H1 (cell line): ENCODE measurements at regions not wholly inside any gene's neighbourhood (a gene's known extent, or its start where the extent isn't known, plus 50 kb on each side); places are given as distances from the start of the nearest gene placed in this dataset.

Experiments
- CTCF ChIA-PET: fragments of 300-600 bp; sonication (Branson Sonifier 250); formaldehyde crosslinking; loops from one replicate; lab custom pipeline; 2021; ENCODE audit not compliant: partially characterized antibody; lab: Charles Lee
- POLR2A ChIA-PET: fragments of 300-600 bp; sonication (Branson Sonifier 250); formaldehyde crosslinking; loops from one replicate; lab custom pipeline; 2021; ENCODE audit warnings: inconsistent platforms; ENCODE audit not compliant: partially characterized antibody; lab: Charles Lee
- DNase-seq, 2 experiments: peaks; one replicate each; pipeline versions ENCODE4 v3.0.0 to v3.0.0-alpha.2; 2010 to 2022; ENCODE audit warnings: low spot score in 2 of 2, low read depth in 1 of 2, mixed read lengths in 1 of 2
- FAIRE-seq: peaks from 2 replicates; lab custom pipeline; 2011; peaks lifted over from hg19 to GRCh38; lab: Jason Lieb, UNC
- H2AFZ ChIP-seq: 2 replicates; pipeline ENCODE4 v1.8.1; 2012; ENCODE audit warnings: low read length, inconsistent platforms
- H2AK5ac ChIP-seq: 2 replicates; pipeline ENCODE4 v1.6.1; 2013; ENCODE audit warnings: low read depth, low read length
- H2BK120ac ChIP-seq: replicated peaks from 2 replicates; pipeline ENCODE3; 2013; ENCODE audit warnings: low read depth, low read length, inconsistent platforms
- H2BK12ac ChIP-seq: 2 replicates; pipeline ENCODE4 v1.6.1; 2013; ENCODE audit warnings: low read depth, low read length
- H2BK15ac ChIP-seq: 2 replicates; pipeline ENCODE4 v1.6.1; 2013; ENCODE audit warnings: low read length
- H2BK20ac ChIP-seq: 2 replicates; pipeline ENCODE4 v1.6.1; 2013; ENCODE audit warnings: low read length
- H2BK5ac ChIP-seq: 2 replicates; pipeline ENCODE4 v1.6.1; 2013; ENCODE audit warnings: low read depth, low read length
- H3K14ac ChIP-seq: 2 replicates; pipeline ENCODE4 v1.6.1; 2013; ENCODE audit warnings: inconsistent platforms; ENCODE audit not compliant: insufficient read length
- H3K18ac ChIP-seq: 2 replicates; pipeline ENCODE4 v1.6.1; 2013; ENCODE audit warnings: low read length; ENCODE audit errors: extremely low read depth
- H3K23ac ChIP-seq: 2 replicates; pipeline ENCODE4 v1.6.1; 2013; ENCODE audit warnings: inconsistent platforms; ENCODE audit not compliant: insufficient read length
- H3K23me2 ChIP-seq: 2 replicates; pipeline ENCODE4 v1.6.1; 2013; ENCODE audit warnings: low read depth, low read length
- H3K27ac ChIP-seq: 2 replicates; pipeline ENCODE4 v1.6.1; 2011; ENCODE audit warnings: low read depth, low read length, inconsistent platforms
- H3K27me3 ChIP-seq, 4 experiments: replicated peaks in 1 of 4; 1 replicate in 1 of 4; 2 replicates in 3 of 4; pipeline versions ENCODE4 v1.6.1 to v1.8.1; 2011 to 2013; ENCODE audit warnings: low read length in 3 of 4, mild to moderate bottlenecking in 3 of 4, inconsistent platforms in 2 of 4, mixed read lengths in 2 of 4, moderate library complexity in 1 of 4; ENCODE audit not compliant: control insufficient read depth in 3 of 4, insufficient read depth in 3 of 4; ENCODE audit errors: extremely low read depth in 1 of 4
- H3K36me3 ChIP-seq, 4 experiments: 2 replicates each; pipeline versions ENCODE4 v1.6.1 to v1.8.1; 2011 to 2013; ENCODE audit warnings: mild to moderate bottlenecking in 4 of 4, low read length in 3 of 4, moderate library complexity in 2 of 4, control low read depth in 1 of 4, inconsistent platforms in 1 of 4; ENCODE audit not compliant: insufficient read depth in 4 of 4, control insufficient read depth in 2 of 4
- H3K4ac ChIP-seq: replicated peaks from 2 replicates; pipeline ENCODE3; 2013; ENCODE audit warnings: low read length, low read depth, mixed read lengths, inconsistent platforms; ENCODE audit not compliant: insufficient read length
- H3K4me1 ChIP-seq, 4 experiments: replicated peaks in 1 of 4; 1 replicate in 1 of 4; 2 replicates in 3 of 4; pipeline versions ENCODE4 v1.6.1 to v1.8.1; 2011 to 2013; ENCODE audit warnings: low read length in 3 of 4, inconsistent platforms in 2 of 4, mixed read lengths in 1 of 4; ENCODE audit not compliant: insufficient read depth in 4 of 4, control insufficient read depth in 3 of 4
- H3K4me2 ChIP-seq, 2 experiments: 2 replicates each; pipeline versions ENCODE4 v1.6.1 to v1.8.1; 2011 to 2013; ENCODE audit warnings: low read depth in 2 of 2, low read length in 2 of 2, control low read depth in 1 of 2, inconsistent platforms in 1 of 2, mild to moderate bottlenecking in 1 of 2; ENCODE audit not compliant: insufficient read depth in 1 of 2
- H3K4me3 ChIP-seq, 4 experiments: fragments of 200-600, 300-600 bp in 1 of 4; sonication (generic), shearing (Covaris generic), sonication (Bioruptor Twin) in 1 of 4; 2 replicates each; pipeline versions ENCODE4 v1.5.1 to v1.8.1; 2011 to 2016; ENCODE audit warnings: low read length in 4 of 4, low read depth in 3 of 4, control low read depth in 2 of 4, inconsistent platforms in 2 of 4, mild to moderate bottlenecking in 2 of 4, mixed read lengths in 1 of 4, moderate library complexity in 1 of 4; ENCODE audit not compliant: insufficient read depth in 2 of 4; ENCODE audit errors: extremely low read depth in 1 of 4
- H3K56ac ChIP-seq: replicated peaks from 2 replicates; pipeline ENCODE3; 2013; ENCODE audit warnings: low read depth, mild to moderate bottlenecking, mixed read lengths, low read length, inconsistent platforms; ENCODE audit not compliant: insufficient read length
- H3K79me1 ChIP-seq: 2 replicates; pipeline ENCODE4 v1.6.1; 2013; ENCODE audit warnings: low read depth, low read length, control low read depth
- H3K79me2 ChIP-seq, 2 experiments: 2 replicates each; pipeline versions ENCODE4 v1.6.1 to v1.8.1; 2012 to 2013; ENCODE audit warnings: low read length in 2 of 2, mild to moderate bottlenecking in 2 of 2, inconsistent platforms in 1 of 2; ENCODE audit not compliant: insufficient read depth in 2 of 2, control insufficient read depth in 1 of 2
- H3K9ac ChIP-seq, 4 experiments: replicated peaks in 1 of 4; 1 replicate in 1 of 4; 2 replicates in 3 of 4; pipeline versions ENCODE4 v1.6.1 to v1.8.1; 2011 to 2013; ENCODE audit warnings: low read depth in 3 of 4, low read length in 3 of 4, control low read depth in 2 of 4, mild to moderate bottlenecking in 2 of 4, moderate library complexity in 2 of 4, inconsistent platforms in 1 of 4; ENCODE audit errors: extremely low read depth in 1 of 4
- H3K9me3 ChIP-seq, 2 experiments: 2 replicates each; pipeline versions ENCODE4 v1.6.1 to v1.8.1; 2012 to 2013; ENCODE audit warnings: mild to moderate bottlenecking in 2 of 2, moderate library complexity in 2 of 2, control low read depth in 1 of 2, inconsistent platforms in 1 of 2, low read depth in 1 of 2, low read length in 1 of 2, mixed read lengths in 1 of 2; ENCODE audit not compliant: insufficient read depth in 2 of 2
- H4K20me1 ChIP-seq, 2 experiments: replicated peaks in 1 of 2; 2 replicates each; pipeline versions ENCODE3 to v1.8.1; 2011 to 2013; ENCODE audit warnings: inconsistent platforms in 2 of 2, low read length in 2 of 2, mild to moderate bottlenecking in 1 of 2; ENCODE audit not compliant: insufficient read depth in 2 of 2, control insufficient read depth in 1 of 2
- H4K5ac ChIP-seq: 2 replicates; pipeline ENCODE4 v1.6.1; 2013; ENCODE audit warnings: low read length, low read depth, mixed read lengths, inconsistent platforms; ENCODE audit not compliant: insufficient read length
- H4K8ac ChIP-seq: 2 replicates; pipeline ENCODE4 v1.8.0; 2013; ENCODE audit warnings: mild to moderate bottlenecking, moderate library complexity, low read length, inconsistent platforms; ENCODE audit not compliant: insufficient read depth; ENCODE audit errors: extremely low read depth
- H4K91ac ChIP-seq: replicated peaks from 2 replicates; pipeline ENCODE3; 2013; ENCODE audit warnings: low read length, mixed read lengths, inconsistent platforms; ENCODE audit not compliant: insufficient read length
- BRCA1 ChIP-seq: IDR thresholded peaks from 2 replicates; pipeline ENCODE4 v1.6.1; 2012; ENCODE audit warnings: low read depth, low read length, improper control_type of control experiment
- CEBPB ChIP-seq: IDR thresholded peaks from 2 replicates; pipeline ENCODE4 v1.6.1; 2012; ENCODE audit warnings: low read depth, low read length
- WGBS, 2 experiments: shearing (Covaris generic) in 1 of 2; methylation state at CpG; one replicate each; pipeline versions ENCODE4 v1.1.6 to v1.1.7; 2013 to 2015; ENCODE audit warnings: low lambda C conversion rate in 2 of 2, mixed read lengths in 2 of 2, inconsistent platforms in 1 of 2, low coverage in 1 of 2, missing lambda C conversion rate in 1 of 2; ENCODE audit not compliant: insufficient replicate concordance in 2 of 2, insufficient coverage in 1 of 2, insufficient read length in 1 of 2; ENCODE audit errors: extremely low coverage in 1 of 2, missing lambda C conversion rate in 1 of 2; 5-methylcytosine and 5-hydroxymethylcytosine counted together
- TF ChIP-seq, protein P1 (sequence below): IDR thresholded peaks from 2 replicates; pipeline ENCODE4 v1.6.1; 2012; ENCODE audit warnings: low read length, inconsistent platforms

DNA sequence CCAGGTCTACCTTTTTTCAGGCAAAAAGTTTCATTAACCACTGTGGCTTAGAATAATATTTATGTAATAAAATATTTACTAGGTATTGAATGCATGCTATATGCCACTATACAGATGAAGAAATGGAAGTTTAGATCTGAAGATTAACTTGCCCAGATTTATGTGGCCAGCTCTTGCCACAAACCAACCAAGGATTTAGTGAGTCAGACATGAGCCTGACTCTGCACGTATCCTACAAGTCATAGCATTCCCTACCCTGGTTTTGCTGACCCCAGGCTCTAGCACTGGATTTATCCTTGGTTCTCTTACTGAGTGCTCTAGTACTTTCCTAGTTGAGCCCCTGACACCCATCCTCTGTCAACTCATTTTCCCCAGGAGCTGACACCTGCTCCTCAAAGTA is 75.4 kb downstream of the ANKEF1 start:
- CTCF ChIA-PET = interaction anchor here (1.1 to 1.6 kb wide), 2 partner anchors 11 to 18 kb away, joined by 3 to 4 read pairs; no protein-coding TSS in a partner anchor

More for the DNA sequence above, 75.4 kb downstream of the ANKEF1 start:
- POLR2A ChIA-PET = no interaction called here
- Histone ChIP-seq H2BK15ac (no peak overlapping the region), H3K23ac (no peak overlapping the region), H3K9ac (no peak overlapping the region), H4K8ac (no peak overlapping the region), H3K79me2 (no peaks in the 10 kb centered on the region), H3K4me1 (no peaks in the 10 kb centered on the region), H2AFZ (no peak overlapping the region), H3K18ac (no peak overlapping the region), H2BK12ac (no peak overlapping the region), H4K20me1 (no peaks in the 10 kb centered on the region), H3K79me1 (no peaks in the 10 kb centered on the region), H3K36me3 (no peaks in the 10 kb centered on the region), H4K5ac (no peak overlapping the region), H3K27me3 (no peaks in the 10 kb centered on the region), H3K9me3 (no peaks in the 10 kb centered on the region), H3K14ac (no peak overlapping the region), H3K4ac (no peak overlapping the region), H2BK20ac (no peak overlapping the region), H4K91ac (no peak overlapping the region), H3K4me3 (no peak overlapping the region), H3K27ac (no peak overlapping the region), H3K4me2 (no peak overlapping the region), H2BK120ac (no peak overlapping the region), H3K23me2 (no peaks in the 10 kb centered on the region), H2BK5ac (no peak overlapping the region), H2AK5ac (no peak overlapping the region), H3K56ac (no peak overlapping the region)
- 100% methylated on average over 1 of the region's 1 CpG; no CpG with 5 or more reads in 1 of the 2 experiments for WGBS, 2 experiments
- TF ChIP-seq, protein P1, sequence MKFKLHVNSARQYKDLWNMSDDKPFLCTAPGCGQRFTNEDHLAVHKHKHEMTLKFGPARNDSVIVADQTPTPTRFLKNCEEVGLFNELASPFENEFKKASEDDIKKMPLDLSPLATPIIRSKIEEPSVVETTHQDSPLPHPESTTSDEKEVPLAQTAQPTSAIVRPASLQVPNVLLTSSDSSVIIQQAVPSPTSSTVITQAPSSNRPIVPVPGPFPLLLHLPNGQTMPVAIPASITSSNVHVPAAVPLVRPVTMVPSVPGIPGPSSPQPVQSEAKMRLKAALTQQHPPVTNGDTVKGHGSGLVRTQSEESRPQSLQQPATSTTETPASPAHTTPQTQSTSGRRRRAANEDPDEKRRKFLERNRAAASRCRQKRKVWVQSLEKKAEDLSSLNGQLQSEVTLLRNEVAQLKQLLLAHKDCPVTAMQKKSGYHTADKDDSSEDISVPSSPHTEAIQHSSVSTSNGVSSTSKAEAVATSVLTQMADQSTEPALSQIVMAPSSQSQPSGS = no peak
- TF ChIP-seq CEBPB (no peak), BRCA1 (no peak)
- FAIRE-seq (no peak), DNase-seq (no peak)
